Limb (tissue), 2 donors: ENCODE measurements at regions not wholly inside any gene's neighbourhood (a gene's known extent, or its start where the extent isn't known, plus 50 kb on each side); places are given as distances from the start of the nearest gene placed in this dataset.

ENCODE experiments used
- DNase-seq, 2 donors: peaks; one replicate each; pipeline ENCODE4 v3.0.0-alpha.2; 2016; ENCODE audit errors: extremely low spot score in 2 of 2

DNA sequence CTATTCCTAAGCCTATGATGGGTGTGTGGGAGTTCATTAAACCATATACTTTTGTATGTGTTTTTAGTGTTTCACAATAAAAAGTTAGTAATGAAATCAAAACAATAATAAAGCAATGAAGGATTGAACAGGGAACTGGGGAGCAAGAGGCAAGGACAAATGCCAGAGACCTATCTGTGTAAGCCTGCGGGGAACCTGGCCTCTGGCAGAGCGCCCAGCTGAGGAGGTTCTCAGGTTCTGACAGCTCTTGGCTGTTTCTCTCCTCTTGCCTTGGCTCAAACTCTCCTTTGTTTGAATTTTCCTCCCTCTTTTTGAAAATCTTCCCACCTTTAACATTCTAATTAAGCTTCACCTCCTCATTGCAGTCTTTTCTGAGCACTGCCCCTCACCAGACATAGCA lies 200.0 kb upstream of the NCKAP5 start:
- DNase-seq: no peak

DNA sequence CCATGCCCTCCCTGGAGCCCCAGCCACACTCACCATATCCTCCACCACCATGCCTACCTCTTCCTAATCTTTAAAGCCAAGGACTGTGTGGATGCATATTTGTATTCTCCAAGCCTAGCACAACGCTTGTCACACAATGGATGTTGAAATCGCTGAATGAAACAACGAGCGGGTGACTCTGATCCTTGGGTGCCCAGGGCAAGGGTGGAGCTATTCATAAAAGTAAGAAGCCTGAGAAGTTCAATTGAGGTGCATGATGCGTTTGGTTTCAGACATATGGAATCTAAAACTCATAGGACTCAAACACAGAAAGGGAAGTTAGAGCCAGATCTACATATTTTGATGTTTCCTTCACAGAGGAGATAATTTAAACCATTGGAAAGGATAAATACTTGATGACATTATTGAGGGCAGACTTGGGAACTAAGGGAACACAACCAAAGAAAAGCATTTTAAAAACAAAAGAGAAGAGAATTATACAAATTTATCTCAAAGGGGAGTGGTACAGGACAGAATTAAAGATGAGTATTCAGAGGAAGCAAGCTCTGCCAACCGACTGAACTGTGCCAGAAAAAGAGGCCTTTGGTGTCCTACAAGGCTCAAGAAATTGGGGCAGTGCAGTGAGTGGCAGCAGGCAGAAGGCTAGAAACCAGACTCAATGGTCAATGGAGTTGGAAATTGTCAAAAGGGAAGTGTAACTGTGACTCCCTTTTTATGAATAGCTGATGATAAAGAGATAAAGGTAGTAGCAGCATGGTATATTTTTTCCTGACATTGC lies 200.6 kb upstream of the NCKAP5 start:
- no peak for DNase-seq

DNA sequence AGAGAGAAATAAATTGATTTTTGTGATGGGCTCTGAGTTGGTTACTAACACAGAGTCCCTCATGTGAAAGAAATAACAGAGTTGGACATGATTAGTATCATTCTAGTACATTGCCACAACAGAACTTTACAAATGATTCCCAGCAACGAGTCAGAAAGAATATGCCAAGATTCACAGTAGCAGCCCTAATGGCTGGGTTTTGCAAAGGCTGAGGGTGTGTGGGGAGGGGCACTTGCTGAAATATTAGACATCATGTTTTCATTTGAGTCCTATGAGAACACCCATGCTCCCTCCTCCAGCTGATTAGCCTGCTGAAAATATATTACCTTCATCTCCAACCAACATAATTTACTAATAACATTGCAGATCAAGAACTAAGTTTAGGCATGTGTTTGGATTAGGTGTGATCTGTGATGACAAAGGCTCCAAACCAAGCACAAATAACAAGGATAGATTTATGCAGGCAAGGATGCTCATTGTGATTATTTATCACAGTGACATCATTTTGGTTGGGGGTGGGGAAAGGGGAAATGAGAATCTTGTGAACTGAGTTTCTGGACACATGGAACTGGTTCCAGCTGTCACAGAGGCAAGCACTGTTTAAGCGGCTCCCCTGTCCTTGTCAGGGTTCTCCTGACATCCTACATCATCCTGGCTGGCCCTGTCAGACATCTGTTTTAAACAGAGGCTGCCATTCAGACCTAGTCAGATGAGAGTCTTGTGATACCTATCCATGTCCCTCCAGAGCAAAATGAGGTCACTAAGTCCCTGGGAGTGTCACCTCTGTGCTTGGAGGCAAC lies 205.8 kb upstream of the NCKAP5 start:
- DNase-seq: peak; percentile 32 to 50

DNA sequence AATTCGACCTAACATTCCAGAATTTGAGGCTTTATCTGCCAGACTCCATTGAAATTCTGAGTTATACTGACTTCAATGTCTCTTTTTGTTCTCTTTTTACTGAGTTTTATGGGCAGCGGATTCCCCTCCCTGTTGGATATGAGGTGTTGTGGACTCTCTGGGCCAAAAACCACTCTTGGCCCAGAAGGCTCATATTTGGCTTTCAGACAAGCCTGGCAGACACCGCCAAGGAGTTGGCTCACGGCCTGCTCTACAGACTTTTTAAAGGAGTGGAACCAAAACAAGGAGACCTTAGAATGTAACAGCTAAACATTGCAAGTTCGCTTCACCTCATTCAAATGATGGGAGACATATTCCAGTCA lies 206.4 kb upstream of the NCKAP5 start:
- peak; percentile 38 to 77 for DNase-seq

DNA sequence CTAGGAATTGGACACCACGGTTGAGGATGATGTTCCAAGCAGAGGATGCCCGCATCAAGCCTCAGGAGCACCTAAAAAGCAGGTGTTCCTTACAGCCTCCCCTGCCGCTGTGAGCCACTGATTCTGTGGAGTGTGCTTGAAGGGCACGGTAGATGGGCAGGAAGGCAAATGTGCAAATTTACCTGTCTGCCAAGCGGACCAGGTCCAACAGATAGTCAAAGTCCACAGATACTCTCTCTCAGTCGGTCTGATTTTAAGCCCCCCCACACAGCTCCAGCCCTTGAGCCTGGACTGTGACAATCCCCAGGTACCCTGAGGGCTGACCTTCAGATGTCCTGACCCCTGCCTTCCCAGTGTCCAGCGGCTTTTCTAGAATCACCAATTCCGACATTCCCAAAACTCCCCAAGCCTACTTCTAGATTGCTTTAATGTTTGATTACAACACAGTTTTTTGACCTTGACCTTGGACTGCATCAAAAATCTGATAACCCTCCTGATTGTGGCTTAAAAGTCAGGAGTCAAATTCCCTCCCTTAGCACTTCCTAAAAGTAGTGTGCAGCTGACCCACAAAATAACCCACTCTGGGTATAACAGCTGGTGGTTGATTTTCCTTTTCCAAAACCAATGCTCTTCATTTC lies 208.8 kb upstream of the NCKAP5 start:
- DNase-seq: no peak

DNA sequence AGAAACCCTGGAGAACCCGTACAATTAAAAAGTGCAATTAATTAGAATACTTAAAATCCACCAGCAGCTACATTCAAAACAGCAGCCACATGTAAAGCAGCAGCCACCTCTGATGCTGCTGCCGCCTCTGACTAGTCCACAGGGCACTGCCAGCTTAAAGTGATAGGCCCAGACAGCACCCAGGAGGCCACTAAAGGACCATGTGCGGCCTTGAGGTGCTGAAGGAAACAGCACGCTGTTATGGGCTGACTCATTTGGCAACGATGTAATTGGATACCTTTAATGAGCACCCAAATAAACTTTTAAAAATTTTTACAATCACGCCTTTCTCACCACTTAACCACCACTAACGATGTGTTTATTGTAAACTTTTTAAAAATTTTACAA lies 209.3 kb upstream of the NCKAP5 start:
- no peak for DNase-seq

DNA sequence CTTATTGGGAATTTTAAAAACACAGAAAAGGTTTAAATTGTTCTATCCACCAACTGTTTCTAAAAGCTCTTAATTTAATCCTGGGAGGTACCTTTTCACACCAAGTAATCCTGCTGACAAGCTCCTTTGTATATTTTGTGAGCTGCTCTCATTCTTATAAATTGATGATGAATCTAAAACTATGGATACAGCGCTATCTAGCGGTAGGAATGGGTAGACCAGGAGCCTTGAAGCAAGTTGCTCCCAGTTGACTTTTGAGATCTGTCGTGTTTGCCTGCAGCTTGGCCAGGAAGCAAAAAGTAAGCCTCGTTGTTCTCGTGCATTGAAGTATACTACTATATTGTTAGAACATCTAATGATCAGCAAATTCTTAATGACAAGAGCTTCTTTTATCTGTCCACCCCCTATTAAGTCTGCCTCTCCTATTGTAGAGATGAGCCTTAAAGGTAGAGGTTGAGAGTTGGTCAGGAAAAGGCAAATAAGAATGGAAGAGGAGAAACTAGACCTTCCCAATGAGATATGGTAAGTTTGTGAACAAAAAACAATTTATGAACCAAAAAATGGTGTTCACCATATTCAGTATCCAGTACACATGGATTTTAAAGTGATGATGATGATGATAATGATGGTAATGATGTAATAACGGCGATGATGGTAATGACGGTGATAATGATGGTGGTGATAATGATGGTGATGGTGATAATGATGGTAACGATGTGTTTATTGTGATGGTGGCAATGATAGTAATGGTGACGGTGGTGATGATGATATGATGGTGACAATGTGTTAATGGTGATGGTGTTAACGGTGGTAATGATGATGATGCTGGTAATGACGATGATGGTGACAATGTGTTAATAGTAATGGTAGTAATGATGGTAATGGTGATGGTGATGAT lies 212.1 kb upstream of the NCKAP5 start:
- DNase-seq: peak; percentile 78 to 84

DNA sequence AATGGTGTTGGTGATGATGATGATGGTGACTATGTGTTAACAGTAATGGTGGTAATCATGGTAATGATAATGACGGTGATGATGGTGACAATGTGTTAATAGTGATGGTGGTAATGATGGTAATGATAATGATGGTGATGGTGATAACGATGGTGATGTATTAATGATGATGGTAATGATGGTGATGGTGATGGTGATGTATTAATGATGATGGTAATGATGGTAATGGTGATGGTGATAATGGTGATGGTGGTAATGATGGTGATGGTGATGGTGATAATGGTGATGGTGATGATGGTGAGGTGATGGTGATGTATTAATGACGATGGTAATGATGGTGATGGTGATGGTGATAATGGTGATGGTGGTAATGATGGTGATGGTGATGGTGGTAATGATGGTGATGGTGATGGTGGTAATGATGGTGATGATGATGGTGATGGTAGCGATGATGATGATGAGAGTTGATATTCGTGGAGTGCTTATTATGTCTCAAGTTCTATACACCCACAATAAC lies 212.8 kb upstream of the NCKAP5 start:
- DNase-seq: no peak

DNA sequence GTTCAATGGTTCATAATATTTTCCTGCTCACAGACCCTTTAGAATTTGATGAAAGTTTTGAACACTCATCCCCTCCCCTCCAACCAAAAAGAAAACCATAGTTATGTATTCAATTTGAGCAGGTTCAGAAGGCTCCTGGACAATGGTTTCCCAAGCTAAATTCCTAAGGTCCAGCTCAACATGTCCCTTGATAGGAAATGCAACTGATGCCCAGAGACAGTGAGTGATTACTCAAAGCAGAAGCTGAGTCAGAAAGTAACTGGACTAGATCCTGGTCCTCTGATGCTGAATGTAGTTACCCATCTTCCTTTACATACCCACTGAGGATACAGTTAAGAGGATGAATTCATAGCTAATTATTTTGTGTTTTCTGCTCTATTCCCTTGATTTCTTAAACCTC lies 218.9 kb upstream of the NCKAP5 start:
- DNase-seq: no peak

DNA sequence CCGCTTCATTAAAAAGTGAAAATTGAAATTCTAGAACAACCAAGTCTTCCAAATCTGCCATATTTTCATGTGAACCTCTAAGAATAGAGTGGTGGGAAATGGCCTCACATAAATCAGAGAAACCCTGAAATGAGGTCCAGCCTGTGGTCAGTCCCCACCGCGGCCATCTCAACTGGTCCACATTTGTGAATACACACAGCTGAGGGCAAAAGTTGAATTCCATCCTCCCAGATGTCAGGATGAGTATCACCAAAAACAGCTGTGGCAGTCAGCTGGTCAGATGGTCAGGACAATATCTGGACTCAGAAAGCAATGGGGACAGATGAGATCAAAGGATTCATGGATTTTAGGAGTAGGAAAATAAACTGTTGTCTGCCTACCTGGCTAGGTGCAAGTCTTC lies 219.4 kb upstream of the NCKAP5 start:
- no peak for DNase-seq

DNA sequence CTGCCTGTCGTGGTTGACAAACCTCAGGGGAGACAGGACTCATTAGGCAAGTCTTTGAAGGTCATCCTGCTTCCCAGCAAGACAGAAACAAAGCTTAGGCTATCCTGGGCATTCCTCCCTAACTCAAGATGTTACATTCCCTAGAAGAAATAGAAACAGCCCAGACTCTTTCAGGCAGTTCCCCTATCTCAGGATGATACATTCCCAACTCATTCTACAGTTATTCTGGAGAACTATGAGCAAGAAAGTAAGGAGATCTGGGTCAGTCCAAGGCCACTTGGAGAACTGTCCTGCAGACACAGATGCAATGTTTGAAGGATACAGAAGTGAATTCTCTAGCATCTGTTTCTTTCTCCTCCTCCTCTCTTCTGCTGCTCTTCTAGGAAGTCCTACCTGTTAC lies 220.1 kb upstream of the NCKAP5 start:
- no peak for DNase-seq

DNA sequence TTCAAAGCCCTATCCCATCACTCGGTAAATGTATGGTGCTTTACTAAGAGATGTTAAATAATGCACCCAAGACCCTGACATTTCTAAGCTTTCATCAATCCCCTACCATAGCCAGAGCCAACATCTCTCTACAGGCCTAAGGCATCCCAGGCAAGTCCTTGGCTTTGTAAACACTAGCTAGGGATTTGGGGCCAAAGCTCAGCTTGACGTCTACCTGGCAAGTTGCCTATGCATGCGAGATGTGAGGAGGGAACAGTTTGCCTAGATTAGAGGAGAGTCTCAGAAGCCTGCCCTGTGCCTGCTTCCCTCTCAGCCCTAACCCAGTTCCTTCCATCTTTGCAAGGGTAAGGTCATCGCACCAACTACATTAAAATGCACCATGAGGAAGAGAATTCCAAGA lies 221.5 kb upstream of the NCKAP5 start:
- DNase-seq: no peak

DNA sequence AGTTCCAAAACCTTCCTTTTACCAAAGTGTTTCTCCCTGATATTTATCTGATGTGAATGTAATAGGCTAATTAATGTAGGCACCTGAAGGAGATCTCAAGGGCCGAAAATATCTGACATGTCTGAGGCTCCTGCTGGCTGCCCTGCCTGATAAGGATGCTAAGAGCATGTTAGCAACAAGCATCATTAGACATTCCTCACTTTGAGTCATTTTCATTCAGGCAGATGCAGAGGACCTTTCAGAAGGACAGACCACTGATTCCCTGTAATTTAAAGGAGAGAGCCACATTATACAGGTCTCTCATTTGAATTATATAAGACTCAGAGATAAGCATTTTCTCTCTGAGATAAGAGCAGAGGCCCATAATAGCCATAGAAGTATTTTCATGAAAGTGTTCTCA lies 222.4 kb upstream of the NCKAP5 start:
- DNase-seq: no peak

DNA sequence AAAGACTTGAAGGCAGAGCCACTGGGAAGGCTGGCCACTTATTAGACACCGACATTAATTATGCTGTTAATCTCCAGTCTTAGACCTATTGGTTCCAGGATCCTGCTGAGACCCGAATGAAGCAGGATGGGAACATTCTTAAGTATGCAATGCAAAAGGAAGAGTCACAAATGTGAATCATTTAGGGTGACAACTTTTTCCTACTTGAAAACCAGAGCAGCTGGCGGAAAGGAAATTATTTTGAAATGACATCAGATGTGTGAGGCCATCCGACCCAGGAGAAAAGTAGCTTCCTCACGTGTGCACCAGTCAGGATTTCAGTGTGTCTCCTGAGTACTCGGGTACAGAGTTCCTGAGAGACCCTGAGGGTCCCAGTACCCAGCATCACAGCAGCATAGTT lies 222.9 kb upstream of the NCKAP5 start:
- DNase-seq: no peak

DNA sequence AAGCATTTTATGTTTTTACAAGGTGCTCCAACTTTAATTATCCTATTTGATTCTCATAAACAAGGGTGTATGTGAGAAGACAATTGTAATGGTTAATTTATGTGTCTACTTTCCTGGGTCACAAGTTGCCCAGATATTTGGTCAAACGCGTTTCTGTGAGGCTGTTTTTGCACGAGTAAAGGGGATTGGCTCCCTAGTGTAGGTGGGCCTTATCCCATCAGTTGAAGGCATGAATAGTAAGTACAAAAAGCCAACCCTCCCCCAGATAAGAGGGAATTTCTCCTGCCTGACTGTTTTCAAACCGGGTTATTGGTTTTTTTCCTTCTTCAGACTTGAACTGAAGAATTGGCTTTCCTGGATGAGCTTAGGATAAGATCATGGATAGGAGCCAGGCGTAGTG lies 224.0 kb upstream of the NCKAP5 start:
- DNase-seq: no peak

DNA sequence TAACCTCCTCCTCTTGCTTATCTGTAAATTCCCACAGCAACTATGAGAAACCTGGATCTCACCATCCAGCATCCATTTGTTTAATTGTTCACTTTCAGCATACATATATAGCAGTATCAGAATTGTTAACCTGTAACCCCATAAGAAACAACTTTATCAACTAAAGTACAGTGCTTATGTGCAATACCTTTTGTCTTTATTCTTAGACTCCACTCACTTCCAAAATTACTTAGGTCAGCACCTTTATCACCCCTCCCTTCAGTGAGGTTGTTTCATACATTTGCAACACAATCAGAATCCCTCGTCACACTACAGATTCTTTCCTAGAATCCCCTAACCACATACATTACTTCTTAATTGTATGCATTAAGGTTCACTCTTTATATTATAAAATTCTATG lies 225.9 kb upstream of the NCKAP5 start:
- DNase-seq: no peak

DNA sequence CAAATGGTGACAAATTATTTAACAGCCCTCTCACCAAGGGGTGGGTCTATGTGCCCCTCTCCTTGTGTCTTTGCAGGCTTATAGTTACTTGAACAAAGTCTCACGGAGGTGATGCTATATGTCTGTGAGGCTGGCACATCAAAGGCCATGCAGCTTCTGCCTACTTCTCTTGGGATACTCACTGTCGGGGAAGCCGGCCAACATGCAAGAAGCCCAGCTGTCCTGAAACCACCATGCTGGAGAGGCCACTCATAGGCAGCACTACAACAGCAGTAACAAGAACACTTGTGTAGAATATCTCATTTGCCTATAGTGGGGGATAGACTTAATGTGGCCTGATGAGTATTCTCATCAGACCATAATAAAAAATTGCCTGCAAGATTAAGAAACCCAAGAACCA lies 233.7 kb upstream of the NCKAP5 start:
- DNase-seq: no peak

DNA sequence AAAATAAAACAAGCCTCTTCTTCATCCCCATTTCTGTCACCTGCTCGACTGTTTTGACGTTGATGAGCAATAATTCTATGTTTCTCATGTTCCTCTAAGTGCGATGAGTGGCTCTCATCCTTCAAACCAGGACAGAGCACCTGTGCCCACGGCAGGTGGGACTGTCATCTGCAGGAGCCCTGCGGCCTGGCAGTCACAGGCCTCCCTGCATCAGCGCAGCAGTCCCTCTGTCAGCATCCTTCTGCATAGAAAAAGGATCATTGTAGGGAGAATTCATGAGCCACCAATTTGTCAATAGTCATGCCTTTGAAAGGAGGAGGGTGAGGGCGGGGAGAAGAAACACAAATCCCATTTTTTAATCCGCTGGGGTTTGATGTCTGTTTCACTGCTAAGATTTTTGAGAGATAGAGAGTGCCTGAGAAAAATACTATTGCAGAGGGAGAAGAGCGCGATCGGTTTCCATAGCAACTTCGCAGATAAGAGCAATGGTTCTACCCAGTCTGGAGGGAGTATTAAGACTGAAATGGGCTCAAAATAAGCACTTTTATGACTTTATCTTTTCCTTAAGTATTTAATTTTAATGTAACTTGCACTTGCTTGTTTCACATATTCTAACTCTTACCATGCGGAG lies 234.3 kb upstream of the NCKAP5 start:
- no peak for DNase-seq

DNA sequence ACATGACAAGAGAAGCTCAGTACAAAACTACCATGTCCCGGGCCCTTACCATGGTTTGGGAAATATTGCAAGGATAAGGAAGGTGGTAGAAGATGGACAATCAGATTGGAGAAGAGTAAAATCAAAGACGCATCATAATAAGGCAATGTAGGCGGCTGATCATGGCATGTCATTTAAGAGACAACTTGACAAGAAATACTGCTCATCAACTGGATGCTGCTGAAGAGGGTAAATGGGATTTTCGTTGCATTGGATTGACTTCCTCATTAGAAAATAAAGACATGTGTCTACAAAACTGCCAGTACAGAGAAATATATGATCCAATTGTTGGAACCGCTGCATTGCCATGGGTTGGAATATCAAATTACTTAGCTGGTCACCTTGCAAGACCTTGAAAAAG lies 238.3 kb upstream of the NCKAP5 start:
- no peak for DNase-seq

DNA sequence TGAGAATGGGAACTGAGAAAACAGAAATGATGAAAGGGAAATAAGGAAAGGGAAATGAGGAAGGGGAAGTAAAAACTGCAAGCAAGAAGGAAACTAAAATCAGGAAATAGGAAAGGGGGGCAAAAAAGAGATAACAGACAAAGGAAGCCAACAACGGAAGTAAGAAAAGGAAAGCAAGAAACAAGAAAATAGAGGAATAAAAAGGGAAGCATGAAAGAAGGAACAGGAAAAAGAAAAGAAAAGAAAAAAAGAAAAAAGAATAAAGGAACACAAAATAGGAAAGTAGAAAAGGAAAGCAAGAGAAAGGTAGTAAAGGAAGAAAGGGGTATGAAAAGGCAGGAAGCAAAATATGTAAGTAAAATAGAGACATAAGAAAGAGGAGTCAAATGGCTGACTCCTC lies 241.2 kb upstream of the NCKAP5 start:
- DNase-seq: no peak

DNA sequence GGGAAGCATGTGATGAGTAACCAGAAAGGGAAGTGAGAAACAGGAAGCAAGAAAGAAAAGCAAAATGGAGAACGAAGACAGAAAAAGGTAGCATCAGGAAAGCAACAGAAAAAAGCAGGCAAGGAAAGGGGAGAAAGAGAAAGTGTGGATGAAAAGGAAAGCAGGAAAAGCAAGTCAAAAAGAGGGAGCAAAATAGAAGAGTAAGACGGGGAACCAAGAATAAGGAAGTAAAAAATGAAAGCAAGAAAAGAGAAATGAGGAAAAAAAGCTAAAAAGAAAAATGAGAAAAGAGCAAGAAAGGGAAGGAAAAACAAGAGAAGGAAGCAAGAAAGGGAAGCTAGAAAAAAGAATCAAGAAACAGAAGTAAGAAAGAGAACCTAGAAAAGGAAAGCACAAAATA lies 242.3 kb upstream of the NCKAP5 start:
- DNase-seq: no peak
